Transverse colon (tissue), 4 donors: ENCODE measurements at regions not wholly inside any gene's neighbourhood (a gene's known extent, or its start where the extent isn't known, plus 50 kb on each side); places are given as distances from the start of the nearest gene placed in this dataset.

ENCODE experiments used
- DNase-seq: peaks from one replicate; pipeline ENCODE4 v3.0.0-alpha.2; 2019
- H3K27ac ChIP-seq, 4 donors: fragments of 200-600 bp; sonication (generic); 2 replicates each; pipeline ENCODE4 v1.5.1; 2016 to 2018; ENCODE audit warnings: inconsistent platforms in 4 of 4
- H3K27me3 ChIP-seq: fragments of 200-600 bp; sonication (generic); 2 replicates; pipeline ENCODE4 v1.5.1; 2017; ENCODE audit warnings: inconsistent platforms
- H3K36me3 ChIP-seq, 4 donors: fragments of 200-600 bp; sonication (generic); 2 replicates each; pipeline ENCODE4 v1.5.1; 2017 to 2019; ENCODE audit warnings: inconsistent platforms in 4 of 4
- H3K4me1 ChIP-seq, 4 donors: fragments of 200-600 bp; sonication (generic); 2 replicates each; pipeline ENCODE4 v1.5.1; 2017 to 2020; ENCODE audit warnings: inconsistent platforms in 4 of 4
- H3K4me3 ChIP-seq, 4 donors: fragments of 200-600 bp; sonication (generic); 1 replicate in 1 of 4; 2 replicates in 3 of 4; pipeline versions ENCODE4 v1.5.1 to v1.6.1; 2017 to 2019; ENCODE audit warnings: inconsistent platforms in 4 of 4
- H3K9me3 ChIP-seq, 2 donors: fragments of 200-600 bp; sonication (generic); 2 replicates each; pipeline ENCODE4 v1.5.1; 2017 to 2019; ENCODE audit warnings: inconsistent platforms in 2 of 2
- EP300 ChIP-seq: sonication (generic); formaldehyde crosslinking; IDR thresholded peaks from one replicate; pipeline ENCODE4 v1.6.1; 2017; ENCODE audit warnings: antibody characterized with exemption, low read depth
- POLR2A ChIP-seq: fragments of 450-650 bp; IDR thresholded peaks from one replicate; pipeline ENCODE4 v1.6.1; 2016; ENCODE audit warnings: antibody characterized with exemption, mild to moderate bottlenecking, moderate library complexity
- POLR2AphosphoS5 ChIP-seq, 3 donors: sonication (generic); formaldehyde crosslinking; IDR thresholded peaks; one replicate each; pipeline ENCODE4 v1.6.1; 2016; ENCODE audit warnings: antibody characterized with exemption in 3 of 3
- WGBS, 2 donors: methylation state at CpG; one replicate each; pipeline ENCODE4 v1.1.5; 2018; ENCODE audit warnings: low coverage in 1 of 2; 5-methylcytosine and 5-hydroxymethylcytosine counted together
- in situ Hi-C, 4 donors: fragments of 200-750 bp; cut with MboI; loops; one replicate each; pipeline versions ENCODE4 v1.15.0 to v1.15.1; 2017; ENCODE audit warnings: low sequenced_read_pairs in 3 of 4, low pct_ligation_motif_present in 1 of 4, low pct_unique_long_range_greater_than_20kb in 1 of 4
- intact Hi-C: fragments of 100-400 bp; cut with DNase I; formaldehyde crosslinking; loops from one replicate; pipeline ENCODE4 v1.15.1; 2023; ENCODE audit warnings: low total_unique reads
- TF ChIP-seq, protein P1 (sequence below), 5 experiments: fragments of 200-600 bp in 3 of 5; fragments of 450-650 bp in 2 of 5; sonication (generic) in 3 of 5; IDR thresholded peaks; 1 replicate in 2 of 5; 2 replicates in 3 of 5; pipeline ENCODE4 v1.5.1; 2016 to 2017; ENCODE audit warnings: antibody characterized with exemption in 5 of 5, inconsistent platforms in 3 of 5, mild to moderate bottlenecking in 2 of 5, moderate library complexity in 1 of 5

DNA sequence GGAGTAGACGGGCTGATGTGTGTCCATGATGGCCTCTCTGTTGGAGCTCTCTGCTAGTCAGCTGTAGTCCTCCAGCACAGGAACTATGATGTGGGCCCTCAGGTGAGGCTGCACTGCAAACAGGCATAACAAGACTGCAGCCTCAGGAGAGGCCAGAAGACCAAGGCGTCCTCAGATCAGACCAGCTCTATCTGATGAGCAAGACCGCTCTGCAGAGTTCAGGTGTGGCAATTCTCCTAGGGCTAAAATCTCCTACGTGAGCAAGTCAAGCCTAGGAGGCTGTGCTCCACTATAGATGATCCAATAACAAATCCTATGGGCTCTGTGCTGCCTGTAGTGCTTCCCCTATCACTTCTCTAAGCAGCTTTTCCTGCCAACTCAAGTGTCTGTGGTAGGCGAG, 633.4 kb upstream of the SYNCRIP start:
- H3K27ac ChIP-seq: no peak overlapping the region
- no peak for TF ChIP-seq POLR2A
- TF ChIP-seq EP300: no peak
- H3K9me3 ChIP-seq: peaks cover 3 to 4% of the 10 kb centered on the region in 2 donors
- H3K4me3 ChIP-seq: no peak overlapping the region
- no peaks in the 10 kb centered on the region for H3K27me3 ChIP-seq
- no peak for DNase-seq
- in situ Hi-C loops (no loop called here), intact Hi-C loops (no loop called here)
- H3K36me3 ChIP-seq: no peaks in the 10 kb centered on the region
- H3K4me1 ChIP-seq: no peaks in the 10 kb centered on the region
- 84 to 86% methylated on average over 1 to 5 of the region's 5 CpGs for WGBS, 2 donors

DNA sequence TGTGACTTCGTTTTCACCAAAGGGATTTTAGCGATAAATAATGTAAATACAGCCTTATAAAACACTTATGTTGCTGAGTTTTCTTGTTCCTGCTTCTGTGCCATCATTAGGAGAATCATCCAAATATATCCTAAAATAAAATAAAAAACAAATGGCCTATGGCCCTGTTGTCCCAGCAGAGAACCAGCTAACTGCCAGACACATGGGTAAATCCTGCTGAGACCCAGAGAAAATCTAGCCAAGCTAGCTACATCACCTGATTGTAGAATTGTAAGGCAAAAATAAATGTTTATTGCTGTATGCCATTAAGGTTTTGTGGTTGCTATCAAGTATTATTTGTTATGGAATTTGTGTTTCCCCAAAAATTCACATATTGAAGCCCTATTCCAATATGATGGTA, 631.2 kb upstream of the SYNCRIP start:
- H3K4me1 ChIP-seq: no peaks in the 10 kb centered on the region
- no peak overlapping the region for H3K27ac ChIP-seq
- in situ Hi-C loops (no loop called here), intact Hi-C loops (no loop called here)
- H3K27me3 ChIP-seq: no peaks in the 10 kb centered on the region
- WGBS, 2 donors: 56 to 62% methylated on average over 2 of the region's 2 CpGs
- H3K4me3 ChIP-seq: no peak overlapping the region
- H3K36me3 ChIP-seq: no peaks in the 10 kb centered on the region
- peaks cover 3 to 4% of the 10 kb centered on the region in 2 donors for H3K9me3 ChIP-seq
- no peak for DNase-seq
- TF ChIP-seq POLR2A (no peak), POLR2AphosphoS5 (IDR thresholded peaks at IDR 0.05) (no peak), EP300 (no peak)
- TF ChIP-seq, protein P1, sequence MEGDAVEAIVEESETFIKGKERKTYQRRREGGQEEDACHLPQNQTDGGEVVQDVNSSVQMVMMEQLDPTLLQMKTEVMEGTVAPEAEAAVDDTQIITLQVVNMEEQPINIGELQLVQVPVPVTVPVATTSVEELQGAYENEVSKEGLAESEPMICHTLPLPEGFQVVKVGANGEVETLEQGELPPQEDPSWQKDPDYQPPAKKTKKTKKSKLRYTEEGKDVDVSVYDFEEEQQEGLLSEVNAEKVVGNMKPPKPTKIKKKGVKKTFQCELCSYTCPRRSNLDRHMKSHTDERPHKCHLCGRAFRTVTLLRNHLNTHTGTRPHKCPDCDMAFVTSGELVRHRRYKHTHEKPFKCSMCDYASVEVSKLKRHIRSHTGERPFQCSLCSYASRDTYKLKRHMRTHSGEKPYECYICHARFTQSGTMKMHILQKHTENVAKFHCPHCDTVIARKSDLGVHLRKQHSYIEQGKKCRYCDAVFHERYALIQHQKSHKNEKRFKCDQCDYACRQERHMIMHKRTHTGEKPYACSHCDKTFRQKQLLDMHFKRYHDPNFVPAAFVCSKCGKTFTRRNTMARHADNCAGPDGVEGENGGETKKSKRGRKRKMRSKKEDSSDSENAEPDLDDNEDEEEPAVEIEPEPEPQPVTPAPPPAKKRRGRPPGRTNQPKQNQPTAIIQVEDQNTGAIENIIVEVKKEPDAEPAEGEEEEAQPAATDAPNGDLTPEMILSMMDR (IDR thresholded peaks at IDR 0.05): no peak

DNA sequence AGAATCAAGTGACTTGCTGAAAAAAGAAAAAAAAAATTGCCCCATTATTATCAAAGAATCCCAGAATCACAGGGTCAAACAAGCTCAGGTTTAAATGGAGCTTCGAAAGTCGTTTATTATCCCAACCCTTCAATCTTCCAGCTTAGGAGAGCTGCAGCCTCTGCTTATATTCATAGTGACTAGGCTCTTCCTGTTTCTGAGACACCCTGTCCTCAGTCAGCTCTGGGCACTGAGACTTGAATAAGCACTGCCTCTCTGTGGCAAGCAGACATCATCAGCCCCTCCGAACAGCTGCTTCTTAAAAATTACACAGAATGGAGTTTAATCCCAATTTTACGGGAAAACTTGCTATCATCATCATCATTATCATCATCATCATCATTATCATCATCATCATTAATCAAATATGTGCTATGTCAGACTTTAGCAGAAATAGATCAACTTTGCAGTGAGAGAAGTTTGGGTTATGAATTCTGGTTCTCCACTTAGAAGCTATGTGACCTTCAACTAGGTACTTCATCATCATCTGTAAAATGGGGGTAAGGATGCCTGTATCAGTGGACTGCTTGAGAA, 614.0 kb upstream of the SYNCRIP start:
- no peaks in the 10 kb centered on the region for H3K36me3 ChIP-seq
- no peak for TF ChIP-seq POLR2AphosphoS5 (IDR thresholded peaks at IDR 0.05)
- no peak for TF ChIP-seq EP300
- no peak for TF ChIP-seq POLR2A
- TF ChIP-seq, protein P1 (IDR thresholded peaks at IDR 0.05): no peak
- H3K9me3 ChIP-seq: no peaks in the 10 kb centered on the region
- in situ Hi-C loops: no loop called here
- no peak overlapping the region for H3K4me3 ChIP-seq
- 42 to 68% methylated on average over 4 of the region's 4 CpGs for WGBS, 2 donors
- DNase-seq: no peak
- H3K27me3 ChIP-seq: no peaks in the 10 kb centered on the region
- no peaks in the 10 kb centered on the region for H3K4me1 ChIP-seq
- no peak overlapping the region for H3K27ac ChIP-seq
- intact Hi-C loops: no loop called here

DNA sequence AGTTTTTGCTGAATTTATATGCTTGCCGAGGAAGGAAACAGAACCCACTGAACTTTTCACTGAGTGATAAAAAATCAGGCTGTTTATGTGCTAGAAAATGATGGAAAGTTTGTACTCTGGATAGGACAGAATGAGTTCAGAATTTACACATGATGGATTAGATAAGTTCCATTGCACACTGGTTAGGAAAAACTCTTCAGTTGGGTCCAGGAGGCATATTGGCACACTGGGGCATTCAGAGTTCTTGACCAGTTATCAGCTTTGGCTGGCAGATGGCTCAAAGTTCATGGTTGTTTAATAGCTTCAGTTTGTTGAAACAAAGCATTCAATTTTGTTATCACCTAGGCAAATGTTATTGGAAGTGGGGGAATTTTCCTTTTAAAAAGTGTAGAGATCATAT, 613.3 kb upstream of the SYNCRIP start:
- intact Hi-C loops (no loop called here), in situ Hi-C loops (no loop called here)
- TF ChIP-seq POLR2AphosphoS5 (IDR thresholded peaks at IDR 0.05) (no peak), POLR2A (no peak), EP300 (no peak)
- TF ChIP-seq, protein P1 (IDR thresholded peaks at IDR 0.05): no peak
- Histone ChIP-seq H3K4me3 (no peak overlapping the region), H3K27me3 (no peaks in the 10 kb centered on the region), H3K9me3 (no peaks in the 10 kb centered on the region), H3K36me3 (no peaks in the 10 kb centered on the region), H3K27ac (no peak overlapping the region), H3K4me1 (no peaks in the 10 kb centered on the region)
- WGBS, 2 donors: 29% methylated on average over 1 of the region's 1 CpG
- DNase-seq: no peak

DNA sequence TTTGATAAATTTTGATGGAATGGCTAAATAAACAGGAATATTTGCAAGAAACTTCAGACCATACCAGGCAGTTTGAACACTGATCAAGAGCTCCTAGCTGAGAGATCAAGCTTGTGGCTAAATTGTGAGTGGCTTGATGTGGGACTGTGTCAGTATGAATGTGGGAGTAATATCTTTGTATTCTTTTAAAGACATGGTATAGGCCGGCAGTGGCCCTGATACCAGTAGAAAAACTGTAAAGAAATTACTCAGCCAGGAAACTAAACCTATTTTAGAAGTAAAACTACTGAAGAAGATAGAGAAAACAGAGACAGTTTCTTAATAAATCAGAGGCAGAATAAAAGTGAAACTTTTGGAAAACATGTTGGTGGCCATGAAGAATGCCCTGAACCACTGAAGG, 608.4 kb upstream of the SYNCRIP start:
- WGBS, 2 donors: 29% methylated on average over 1 of the region's 1 CpG; no CpG with 5 or more reads in 1 of the 2 donors

More for the DNA sequence above, 608.4 kb upstream of the SYNCRIP start:
- no peak overlapping the region for H3K4me3 ChIP-seq
- no peaks in the 10 kb centered on the region for H3K27me3 ChIP-seq
- no peak overlapping the region for H3K27ac ChIP-seq
- intact Hi-C loops: no loop called here
- no peaks in the 10 kb centered on the region for H3K36me3 ChIP-seq
- TF ChIP-seq EP300 (no peak), POLR2AphosphoS5 (IDR thresholded peaks at IDR 0.05) (no peak), POLR2A (no peak)
- TF ChIP-seq, protein P1 (IDR thresholded peaks at IDR 0.05): no peak
- in situ Hi-C loops: no loop called here
- H3K4me1 ChIP-seq: no peaks in the 10 kb centered on the region
- no peak for DNase-seq
- H3K9me3 ChIP-seq: no peaks in the 10 kb centered on the region
